Activated CD4-positive, alpha-beta T cell treated with anti-CD3 and anti-CD28 coated beads, Interleukin-2, amount 10 ng/mL, durations not matched to agents 24 days and 14 days (primary cell): ENCODE measurements at regions not wholly inside any gene's neighbourhood (a gene's known extent, or its start where the extent isn't known, plus 50 kb on each side); places are given as distances from the start of the nearest gene placed in this dataset.
A peak's percentile ranks its signal among the peaks of the same experiment; 100 is the strongest.
"Not testable (repeated sequence)": the region's sequence is repeated elsewhere in the genome, so short reads cannot be mapped to it uniquely, and the experiment has no call there.

ENCODE experiments used
- DNase-seq: peaks from one replicate; pipeline ENCODE4 v3.0.0; 2022
- H3K27ac Mint-ChIP-seq: one replicate; pipeline ENCODE4 v1.8.0; 2022; ENCODE audit warnings: mild to moderate bottlenecking, mixed read lengths
- H3K27me3 Mint-ChIP-seq: one replicate; pipeline ENCODE4 v1.8.0; 2022; ENCODE audit warnings: mixed read lengths
- H3K36me3 Mint-ChIP-seq: one replicate; pipeline ENCODE4 v1.8.0; 2022; ENCODE audit warnings: low read depth, mild to moderate bottlenecking, mixed read lengths
- H3K4me1 Mint-ChIP-seq: one replicate; pipeline ENCODE4 v1.8.0; 2021; ENCODE audit warnings: mixed read lengths
- H3K4me3 Mint-ChIP-seq: one replicate; pipeline ENCODE4 v1.8.0; 2022; ENCODE audit warnings: mild to moderate bottlenecking, moderate library complexity, mixed read lengths
- H3K9me3 Mint-ChIP-seq: one replicate; pipeline ENCODE4 v1.8.0; 2021; ENCODE audit warnings: mixed read lengths
- intact Hi-C: fragments of 100-400 bp; cut with micrococcal nuclease; formaldehyde crosslinking; loops from one replicate; pipeline ENCODE4 v1.15.1; 2023

DNA sequence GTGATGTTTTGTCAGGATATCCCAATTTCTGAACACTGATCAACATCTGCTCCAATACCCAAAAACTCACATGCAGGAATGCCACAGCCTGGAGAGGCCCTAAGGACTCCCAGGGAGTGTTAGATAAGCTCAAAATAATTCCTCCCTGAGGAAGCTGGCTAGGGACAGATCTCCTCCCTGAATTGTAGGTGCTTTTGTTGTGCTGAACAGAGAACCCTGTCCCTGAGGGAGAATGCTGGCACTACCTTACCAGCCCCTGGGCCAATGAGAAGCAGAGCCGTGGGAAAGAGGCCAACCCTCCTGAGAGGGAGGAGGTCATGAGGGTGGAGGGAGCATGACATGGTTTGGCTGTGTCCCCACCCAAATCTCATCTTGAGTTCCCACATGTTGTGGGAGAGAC lies 73.6 kb upstream of the PTGFRN start:
- intact Hi-C loops: no loop called here
- no peak for DNase-seq
- no peak overlapping the region for H3K27ac Mint-ChIP-seq
- peaks cover 14% of the 10 kb centered on the region for H3K9me3 Mint-ChIP-seq
- no peaks in the 10 kb centered on the region for H3K36me3 Mint-ChIP-seq
- H3K4me3 Mint-ChIP-seq: no peak overlapping the region
- peaks cover 14% of the 10 kb centered on the region for H3K4me1 Mint-ChIP-seq
- H3K27me3 Mint-ChIP-seq: no peaks in the 10 kb centered on the region

DNA sequence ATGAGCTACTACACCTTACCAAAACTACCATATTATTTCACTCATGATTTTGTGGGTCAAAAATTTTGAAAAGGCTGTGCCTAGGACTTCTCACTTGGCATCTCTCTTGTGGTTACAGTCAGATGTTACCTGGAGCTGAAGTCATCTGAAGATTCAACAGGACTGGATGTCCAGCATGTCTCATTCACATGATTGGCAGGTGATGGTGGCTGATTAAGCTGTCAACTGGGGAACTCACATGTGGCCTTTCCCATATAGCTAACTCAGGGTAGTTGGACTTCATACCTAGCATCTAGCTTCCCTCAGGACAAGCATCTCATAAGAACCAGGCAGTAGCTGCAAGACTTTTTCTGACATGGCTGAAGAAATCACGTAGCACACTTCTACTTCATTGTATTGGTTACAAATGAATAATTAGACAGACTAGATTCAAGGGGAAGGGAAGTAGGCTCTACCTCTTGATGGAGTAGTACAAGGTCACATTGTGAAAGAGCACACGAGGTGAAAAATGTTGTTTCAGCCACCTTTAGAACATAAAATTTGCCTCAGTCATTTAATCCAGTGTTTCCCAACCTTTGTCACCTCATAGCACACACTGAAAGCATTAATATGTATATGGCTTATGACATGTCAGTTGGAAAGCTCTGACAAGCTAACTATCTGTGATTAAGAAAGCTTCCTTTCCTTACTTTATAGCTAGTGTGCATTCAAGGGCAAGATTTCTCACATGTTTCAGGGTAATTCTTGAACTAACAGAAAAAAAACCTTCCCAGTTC lies 68.0 kb upstream of the PTGFRN start:
- intact Hi-C loops: no loop called here
- Mint-ChIP-seq H3K9me3 (peaks cover 23% of the 10 kb centered on the region), H3K4me3 (no peak overlapping the region), H3K4me1 (peaks cover 5% of the 10 kb centered on the region), H3K27ac (no peak overlapping the region), H3K27me3 (no peaks in the 10 kb centered on the region), H3K36me3 (peaks cover 3% of the 10 kb centered on the region)
- no peak for DNase-seq

DNA sequence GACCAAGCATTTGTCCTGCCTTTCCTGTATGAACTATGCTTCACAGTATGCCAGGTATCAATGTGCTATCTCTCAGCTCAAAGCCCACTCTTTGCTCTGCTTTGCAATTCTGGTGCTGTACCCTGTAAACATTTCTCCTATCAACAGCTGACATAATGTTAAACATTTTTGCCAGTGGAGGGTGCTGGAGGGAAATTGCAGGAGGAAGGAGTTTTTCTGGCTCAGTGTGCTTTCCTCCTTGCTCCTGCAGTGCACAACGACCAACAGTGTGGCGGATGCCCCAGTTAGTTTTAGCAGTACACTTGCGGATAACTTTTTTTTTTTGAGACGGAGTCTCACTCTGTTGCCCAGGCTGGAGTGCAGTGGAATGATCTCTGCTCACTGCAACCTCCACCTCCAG lies 67.1 kb upstream of the PTGFRN start:
- no peaks in the 10 kb centered on the region for H3K27me3 Mint-ChIP-seq
- peaks cover 3% of the 10 kb centered on the region for H3K36me3 Mint-ChIP-seq
- H3K9me3 Mint-ChIP-seq: peaks cover 18% of the 10 kb centered on the region
- no peak for DNase-seq
- no peak overlapping the region for H3K27ac Mint-ChIP-seq
- H3K4me3 Mint-ChIP-seq: no peak overlapping the region
- intact Hi-C loops: no loop called here
- peaks cover 11% of the 10 kb centered on the region for H3K4me1 Mint-ChIP-seq

DNA sequence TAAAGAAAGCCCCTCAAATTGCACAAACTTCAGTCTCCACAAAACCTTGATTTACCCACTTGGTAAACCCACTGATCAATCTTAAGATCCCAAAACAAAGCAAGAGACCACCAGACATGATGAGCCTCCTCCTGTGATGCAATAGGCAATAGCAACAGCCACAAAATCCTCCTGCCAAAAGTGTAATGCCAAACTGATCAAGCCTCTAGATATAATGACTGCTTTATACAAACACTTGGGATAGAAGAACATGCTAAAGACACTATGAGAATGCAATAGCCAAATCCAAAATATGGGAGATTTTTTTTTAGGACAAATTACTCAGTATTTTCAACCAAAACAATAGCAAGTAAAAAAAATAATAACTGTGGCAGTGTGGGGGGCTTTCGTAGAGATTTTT lies 64.9 kb upstream of the PTGFRN start:
- peaks cover 20% of the 10 kb centered on the region for H3K4me1 Mint-ChIP-seq
- no peak overlapping the region for H3K27ac Mint-ChIP-seq
- peaks cover 3% of the 10 kb centered on the region for H3K36me3 Mint-ChIP-seq
- intact Hi-C loops: no loop called here
- H3K4me3 Mint-ChIP-seq: no peak overlapping the region
- DNase-seq: no peak
- H3K9me3 Mint-ChIP-seq: peaks cover 10% of the 10 kb centered on the region
- H3K27me3 Mint-ChIP-seq: no peaks in the 10 kb centered on the region

DNA sequence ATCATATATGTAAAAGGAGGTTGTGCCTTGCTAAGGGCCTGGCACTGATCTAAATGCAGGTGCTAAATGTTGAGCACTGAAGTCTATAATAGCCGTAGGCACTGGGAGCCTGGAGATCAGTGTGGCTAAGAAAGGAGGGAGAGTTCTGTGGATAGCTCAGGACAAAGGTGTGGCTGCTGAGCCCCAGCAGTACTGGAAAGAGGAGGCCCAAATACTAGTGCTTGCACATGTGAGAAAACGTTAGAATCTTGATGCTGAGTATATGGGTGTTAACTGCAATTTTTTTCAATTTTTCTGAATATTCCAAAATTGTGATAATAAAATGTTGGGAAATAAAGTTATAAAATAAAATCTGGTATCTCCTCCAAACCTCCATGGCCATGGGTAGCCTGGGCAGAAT lies 62.5 kb upstream of the PTGFRN start:
- no peaks in the 10 kb centered on the region for H3K27me3 Mint-ChIP-seq
- no peak for DNase-seq
- H3K4me3 Mint-ChIP-seq: no peak overlapping the region
- intact Hi-C loops: no loop called here
- H3K27ac Mint-ChIP-seq: no peak overlapping the region
- H3K4me1 Mint-ChIP-seq: peaks cover 23% of the 10 kb centered on the region
- peaks cover 3% of the 10 kb centered on the region for H3K36me3 Mint-ChIP-seq
- H3K9me3 Mint-ChIP-seq: peaks cover 13% of the 10 kb centered on the region

DNA sequence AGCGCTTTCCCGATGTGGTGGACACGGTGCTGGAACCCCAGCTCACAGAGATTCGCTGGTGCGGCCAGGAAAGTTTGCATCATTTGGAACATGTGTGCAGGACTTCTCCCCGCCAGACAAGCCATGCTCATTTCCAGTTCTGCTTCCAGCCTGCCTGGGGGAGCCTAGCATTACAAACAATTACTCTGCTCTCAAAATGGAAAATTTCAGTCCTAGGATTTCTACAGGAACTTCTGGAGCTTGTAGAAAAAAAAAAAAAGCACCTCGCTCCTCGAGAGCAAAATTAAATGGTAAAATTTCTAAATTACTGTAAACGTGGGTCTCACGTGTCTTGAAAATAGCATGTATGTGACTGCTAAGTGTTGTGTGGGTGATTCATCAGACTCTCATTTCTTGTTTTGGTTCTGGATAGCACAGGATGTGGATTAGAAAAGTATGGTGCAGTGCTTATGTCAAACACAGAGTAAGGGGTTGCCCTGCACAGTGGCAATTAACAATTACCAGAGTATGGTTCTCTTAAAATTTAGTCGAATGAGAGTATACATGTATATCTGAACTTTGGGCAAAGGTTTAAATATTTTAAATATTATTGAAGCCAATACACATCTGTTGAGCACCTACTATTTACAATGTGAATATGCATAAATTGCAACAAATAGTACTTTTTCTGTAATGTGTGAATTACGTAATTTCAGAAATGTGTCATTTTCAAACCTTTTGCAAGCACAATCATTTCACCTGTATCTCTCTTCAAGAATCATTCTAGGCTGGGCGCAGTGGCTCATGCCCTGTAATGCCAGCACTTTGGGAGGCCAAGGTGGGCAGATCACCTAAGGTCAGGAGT lies 61.8 kb upstream of the PTGFRN start:
- Mint-ChIP-seq H3K4me3 (peak overlapping the region; percentile 44), H3K9me3 (peaks cover 13% of the 10 kb centered on the region), H3K27ac (peak overlapping the region; percentile 61), H3K4me1 (peaks cover 23% of the 10 kb centered on the region), H3K27me3 (no peaks in the 10 kb centered on the region), H3K36me3 (peaks cover 3% of the 10 kb centered on the region)
- peak; percentile 71 for DNase-seq
- intact Hi-C loops: loop anchor here (1.0 kb wide), 5 partner anchors 21 to 235 kb away; no protein-coding TSS in a partner anchor

DNA sequence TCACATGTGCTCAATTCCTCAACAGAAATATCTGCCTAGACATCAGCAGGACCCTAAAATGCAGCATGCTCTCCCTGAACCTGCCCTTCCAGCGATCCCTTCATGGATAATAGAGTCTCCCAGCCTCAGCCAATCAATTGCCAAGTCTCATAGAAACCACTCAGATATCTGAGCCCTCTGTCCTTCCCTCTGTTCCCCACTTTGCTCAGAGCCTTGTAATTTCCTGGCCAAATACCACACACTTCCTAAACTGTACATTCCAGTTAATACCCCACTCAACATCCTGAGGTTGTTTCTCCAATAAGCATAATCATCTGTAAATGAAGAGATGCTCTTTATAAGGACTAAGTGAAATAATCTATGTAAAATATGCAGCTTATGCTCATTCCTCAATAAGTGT lies 59.3 kb upstream of the PTGFRN start:
- Mint-ChIP-seq H3K4me3 (no peak overlapping the region), H3K4me1 (peaks cover 39% of the 10 kb centered on the region), H3K9me3 (peaks cover 8% of the 10 kb centered on the region), H3K27me3 (no peaks in the 10 kb centered on the region), H3K36me3 (no peaks in the 10 kb centered on the region), H3K27ac (no peak overlapping the region)
- DNase-seq: no peak
- intact Hi-C loops: loop anchor here (5.0 kb wide), 1 partner anchor 82 kb away; no protein-coding TSS in a partner anchor

DNA sequence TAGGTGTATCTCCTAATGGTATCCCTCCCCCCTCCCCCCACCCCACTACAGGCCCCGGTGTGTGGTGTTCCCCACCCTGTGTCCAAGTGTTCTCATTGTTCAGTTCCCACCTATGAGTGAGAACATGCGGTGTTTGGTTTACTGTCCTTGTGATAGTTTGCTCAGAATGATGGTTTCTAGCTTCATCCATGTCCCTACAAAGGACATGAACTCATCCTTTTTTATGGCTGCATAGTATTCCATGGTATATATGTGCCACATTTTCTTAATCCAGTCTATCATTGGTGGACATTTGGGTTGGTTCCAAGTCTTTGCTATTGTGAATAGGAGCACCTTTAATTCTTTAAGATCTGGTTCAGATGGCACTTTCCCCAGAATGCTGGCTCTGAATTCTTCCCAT lies 58.5 kb upstream of the PTGFRN start:
- H3K4me1 Mint-ChIP-seq: peaks cover 38% of the 10 kb centered on the region
- not testable (repeated sequence) for H3K36me3 Mint-ChIP-seq, H3K27me3 Mint-ChIP-seq, H3K4me3 Mint-ChIP-seq, H3K9me3 Mint-ChIP-seq, H3K27ac Mint-ChIP-seq, DNase-seq
- intact Hi-C loops: loop anchor here (5.0 kb wide), 1 partner anchor 81 kb away; no protein-coding TSS in a partner anchor

DNA sequence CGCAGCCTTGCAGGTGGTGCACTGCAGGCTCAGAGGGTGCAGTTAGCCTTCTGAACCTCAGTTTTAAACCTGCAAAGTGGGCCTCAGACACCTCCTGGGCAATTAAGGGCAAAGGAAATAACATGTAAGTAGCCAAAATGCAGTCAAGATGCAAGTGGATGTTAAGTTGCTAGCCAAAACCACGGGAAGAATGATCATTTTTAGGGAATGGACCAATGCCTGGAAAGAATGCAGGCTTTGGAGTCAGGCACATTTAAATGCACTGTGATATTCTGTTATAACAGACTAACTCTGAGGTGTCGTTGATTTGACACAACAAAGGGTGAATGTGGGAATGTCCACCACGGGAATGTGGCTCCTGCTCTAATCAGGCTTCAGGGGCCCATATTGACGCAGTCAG lies 57.9 kb upstream of the PTGFRN start:
- Mint-ChIP-seq H3K36me3 (no peaks in the 10 kb centered on the region), H3K4me1 (peaks cover 35% of the 10 kb centered on the region), H3K27me3 (no peaks in the 10 kb centered on the region), H3K4me3 (no peak overlapping the region), H3K9me3 (peaks cover 4% of the 10 kb centered on the region), H3K27ac (no peak overlapping the region)
- DNase-seq: no peak
- intact Hi-C loops: loop anchor here (5.0 kb wide), 1 partner anchor 80 kb away; no protein-coding TSS in a partner anchor

DNA sequence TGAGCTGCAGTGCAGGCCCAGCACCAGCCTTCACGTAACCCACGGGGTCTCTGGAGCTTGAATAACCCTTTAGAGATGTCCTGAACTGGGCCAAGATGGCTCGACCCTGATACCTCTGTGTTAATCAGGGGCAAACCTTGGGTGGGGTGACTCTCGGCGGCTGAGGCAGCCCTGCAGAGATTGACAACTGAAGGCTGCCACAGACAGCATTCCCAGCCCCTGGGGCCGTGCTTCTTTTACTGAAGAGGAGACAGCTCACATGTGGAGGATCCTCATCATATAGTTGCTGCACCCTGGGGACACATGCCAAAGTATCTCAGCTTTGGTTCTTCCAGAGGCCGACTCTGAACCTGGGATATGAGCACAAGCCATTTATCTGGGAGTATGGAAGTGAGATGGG lies 57.3 kb upstream of the PTGFRN start:
- H3K27ac Mint-ChIP-seq: no peak overlapping the region
- intact Hi-C loops: loop anchor here (5.0 kb wide), 1 partner anchor 80 kb away; no protein-coding TSS in a partner anchor
- H3K4me1 Mint-ChIP-seq: peaks cover 32% of the 10 kb centered on the region
- no peaks in the 10 kb centered on the region for H3K27me3 Mint-ChIP-seq
- H3K9me3 Mint-ChIP-seq: peaks cover 4% of the 10 kb centered on the region
- H3K4me3 Mint-ChIP-seq: no peak overlapping the region
- H3K36me3 Mint-ChIP-seq: no peaks in the 10 kb centered on the region
- DNase-seq: no peak

DNA sequence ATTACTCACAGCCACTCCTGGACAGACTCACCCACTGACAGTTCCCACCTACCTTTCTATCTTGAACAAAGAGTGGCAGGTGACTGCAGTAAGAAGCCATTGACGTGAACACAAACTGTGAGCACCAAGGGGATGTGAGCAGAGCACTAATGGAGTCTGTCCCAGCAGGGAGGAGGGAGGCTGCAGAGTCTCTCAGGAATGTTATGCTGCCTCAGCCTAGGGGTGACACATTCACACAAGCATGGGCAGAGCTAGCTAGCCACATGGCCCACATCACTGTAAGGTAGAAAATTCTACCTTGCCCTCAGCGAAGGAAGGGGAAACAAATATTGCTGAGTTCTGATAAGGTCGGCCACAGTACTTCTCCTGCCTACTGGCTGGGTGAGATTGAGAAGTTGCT lies 56.8 kb upstream of the PTGFRN start:
- Mint-ChIP-seq H3K4me3 (no peak overlapping the region), H3K27ac (no peak overlapping the region), H3K4me1 (peaks cover 27% of the 10 kb centered on the region), H3K9me3 (peaks cover 4% of the 10 kb centered on the region), H3K27me3 (no peaks in the 10 kb centered on the region), H3K36me3 (no peaks in the 10 kb centered on the region)
- no peak for DNase-seq
- intact Hi-C loops: loop anchor here (1.0 to 5.0 kb wide), 2 partner anchors 21 to 79 kb away; no protein-coding TSS in a partner anchor

DNA sequence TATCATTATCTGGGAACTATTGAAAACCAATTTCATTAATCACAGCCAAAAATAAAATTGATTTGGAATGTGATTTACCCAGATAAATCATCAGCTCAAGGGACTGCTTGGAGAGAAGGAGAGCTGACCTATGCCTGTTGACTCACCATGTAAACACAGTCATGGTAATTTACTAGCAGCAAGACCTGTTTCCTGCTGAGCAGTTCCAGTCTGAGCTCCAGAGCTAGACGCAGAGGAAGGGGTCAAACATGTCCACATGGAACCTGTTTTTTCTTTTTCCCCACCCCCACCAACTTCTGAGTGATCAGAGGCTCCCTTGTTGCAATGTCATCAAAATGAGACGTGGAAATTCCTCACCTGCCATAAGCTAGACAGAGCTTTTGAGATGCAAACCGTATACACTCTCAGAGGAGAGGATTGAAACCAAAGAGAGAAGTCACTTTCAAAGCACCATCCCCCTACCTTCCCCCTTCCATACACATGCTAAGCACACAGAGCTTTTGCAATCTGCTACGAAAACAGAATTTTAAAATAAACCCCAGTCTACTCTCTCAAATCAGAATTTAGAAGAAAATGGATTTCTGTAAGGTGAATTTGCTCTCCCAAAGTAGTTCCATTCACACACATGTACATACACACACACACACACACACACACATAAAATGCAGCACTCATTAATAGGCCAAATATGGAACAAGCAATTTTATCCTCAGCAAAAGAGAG lies 55.9 kb upstream of the PTGFRN start:
- DNase-seq: no peak
- no peaks in the 10 kb centered on the region for H3K36me3 Mint-ChIP-seq
- intact Hi-C loops: loop anchor here (1.0 to 5.0 kb wide), 2 partner anchors 20 to 78 kb away; no protein-coding TSS in a partner anchor
- H3K27ac Mint-ChIP-seq: peak overlapping the region; percentile 65
- H3K4me3 Mint-ChIP-seq: peak overlapping the region; percentile 21
- peaks cover 4% of the 10 kb centered on the region for H3K9me3 Mint-ChIP-seq
- no peaks in the 10 kb centered on the region for H3K27me3 Mint-ChIP-seq
- H3K4me1 Mint-ChIP-seq: peaks cover 21% of the 10 kb centered on the region

DNA sequence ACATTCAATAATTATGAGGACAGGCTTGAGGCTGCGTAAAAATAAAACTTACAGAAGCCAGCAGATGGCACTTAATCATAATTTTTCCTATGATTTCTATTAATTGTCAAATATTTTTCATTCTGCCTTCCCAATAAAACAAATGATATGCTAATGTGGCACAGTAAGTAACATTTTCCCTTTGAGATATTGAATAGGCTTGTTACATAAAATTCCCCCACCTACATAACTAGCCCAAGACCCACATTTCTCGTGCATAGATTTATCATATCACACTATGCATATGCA lies 55.4 kb upstream of the PTGFRN start:
- Mint-ChIP-seq H3K27me3 (no peaks in the 10 kb centered on the region), H3K4me3 (peak overlapping the region; percentile 21), H3K4me1 (peaks cover 21% of the 10 kb centered on the region), H3K36me3 (no peaks in the 10 kb centered on the region), H3K9me3 (peaks cover 4% of the 10 kb centered on the region), H3K27ac (peak overlapping the region; percentile 65)
- no peak for DNase-seq
- intact Hi-C loops: loop anchor here (5.0 kb wide), 1 partner anchor 78 kb away; no protein-coding TSS in a partner anchor
